ENCODE measurements at regions not wholly inside any gene's neighbourhood (a gene's known extent, or its start where the extent isn't known, plus 50 kb on each side); places are given as distances from the start of the nearest gene placed in this dataset.

DNA sequence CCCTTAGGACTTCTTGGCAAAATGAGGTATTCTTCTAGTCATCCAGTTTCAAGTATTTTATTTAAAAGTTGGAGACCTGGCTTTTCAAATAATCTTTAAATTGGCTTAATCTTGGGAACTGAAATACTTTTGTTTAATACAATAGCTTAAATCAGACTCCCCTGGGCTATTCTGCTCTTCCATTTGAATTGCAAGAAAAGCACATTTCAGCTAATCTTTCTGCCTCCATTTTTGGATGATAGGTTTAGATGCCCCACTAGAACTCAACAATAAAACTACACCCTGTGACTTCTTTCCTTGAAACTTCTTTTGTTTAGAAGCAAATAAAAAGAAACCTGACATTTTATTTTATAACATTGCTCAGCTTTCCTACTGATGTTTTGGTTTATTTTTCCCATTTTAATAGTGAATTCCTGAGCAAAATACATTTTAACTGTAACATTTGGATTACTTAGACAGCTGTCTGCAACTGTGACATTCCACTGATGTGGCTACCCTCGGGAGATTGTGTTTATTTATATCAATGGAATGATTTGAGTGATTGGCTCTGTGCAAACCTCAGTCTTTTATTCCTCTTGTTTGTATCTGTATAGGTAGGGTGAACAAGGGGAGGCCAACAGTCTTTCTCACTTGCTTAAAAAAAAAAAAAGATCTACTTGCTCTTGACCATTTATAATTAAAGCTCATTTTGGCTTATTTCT lies 1045.8 kb upstream of the CNTN5 start:
- in situ Hi-C loops (cut with MboI) = no loop called here
- intact Hi-C loops (cut with micrococcal nuclease) = no loop called here

DNA sequence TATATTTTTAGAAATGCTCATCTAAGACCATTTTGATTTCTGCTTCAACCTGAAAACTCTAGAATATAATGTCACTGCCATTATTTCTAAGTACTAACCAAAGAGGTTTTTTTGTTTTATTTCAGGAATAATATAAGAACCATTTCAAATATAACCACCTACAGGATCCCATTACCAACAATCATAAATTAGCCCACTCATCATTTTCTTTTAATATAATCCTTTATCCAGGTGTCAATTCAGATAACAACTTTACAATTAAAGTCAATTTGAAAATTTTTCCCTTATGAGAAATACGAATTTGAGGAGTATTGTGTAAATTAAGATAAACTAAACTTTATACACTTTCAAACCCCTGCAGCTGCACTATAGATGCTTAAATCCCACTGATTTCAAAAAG lies 1043.0 kb upstream of the CNTN5 start:
- no peaks in the 10 kb centered on the region for H4K20me1 ChIP-seq (replicated peaks; ENCODE audit: control insufficient read depth, insufficient read depth, low read length)
- H3K4me2 ChIP-seq (ENCODE audit: insufficient read depth, low read length) = no peak overlapping the region
- peak overlapping the region; percentile 15; the same call in 1 of the 2 replicates for H2AFZ ChIP-seq (ENCODE audit: low read depth, low read length)
- no peaks in the 10 kb centered on the region for H3K36me3 ChIP-seq (ENCODE audit: control insufficient read depth, insufficient read depth, low read length)
- DNase-seq (ENCODE audit: extremely low read depth in 1 of 4, low spot score in 3 of 4) (no peak), FAIRE-seq (no peak), ATAC-seq (no peak)
- no peak overlapping the region for H3K4me3 ChIP-seq
- peaks cover 3% of the 10 kb centered on the region; the same call in 1 of the 2 replicates for H3K9me3 ChIP-seq (replicated peaks; ENCODE audit: control insufficient read depth, insufficient read depth, low read depth, low read length)
- peaks cover 0 to 12% of the 10 kb centered on the region in 2 experiments; a peak in 3 of 5 replicates for H3K4me1 ChIP-seq (replicated peaks in 1 of 2; ENCODE audit: control insufficient read depth in 2 of 2, insufficient read depth in 2 of 2, low read length in 2 of 2)
- H3K79me2 ChIP-seq (ENCODE audit: control insufficient read depth, insufficient read depth, low read length) = no peaks in the 10 kb centered on the region
- H3K27me3 ChIP-seq (ENCODE audit: control insufficient read depth in 2 of 2, insufficient read depth in 2 of 2, low read length in 2 of 2) = no peaks in the 10 kb centered on the region
- CTCF ChIA-PET (ENCODE audit: low intra/inter-chr PET ratio) = no interaction called here
- no peak overlapping the region for H3K9ac ChIP-seq (ENCODE audit: insufficient read depth in 1 of 2, low read depth in 2 of 2, low read length in 2 of 2)
- H3K9me1 ChIP-seq (ENCODE audit: control insufficient read depth, insufficient read depth, low read length) = no peaks in the 10 kb centered on the region
- 39% methylated on average over 1 of the region's 1 CpG for WGBS (ENCODE audit: insufficient coverage, low coverage, missing lambda C conversion rate)
- POLR2A ChIA-PET = no interaction called here
- no TSS peak for BruUV-seq (replicated peaks)
- in situ Hi-C loops (cut with MboI) (no loop called here), intact Hi-C loops (cut with micrococcal nuclease) (no loop called here)
- H3K27ac ChIP-seq (ENCODE audit: extremely low read depth, low read depth, low read length) = no peak overlapping the region
- TF ChIP-seq SMARCB1 (IDR thresholded peaks at IDR 0.05; ENCODE audit: insufficient read length, low read depth) (no peak), ZNF75A (CRISPR knock-in tag; IDR thresholded peaks at IDR 0.05) (no peak), ZNF766 (CRISPR knock-in tag; conservative IDR thresholded peaks at IDR 0.05) (no peak), ZNF316 (IDR thresholded peaks at IDR 0.05) (peak; percentile 93), MAFK (IDR thresholded peaks at IDR 0.05; ENCODE audit: low read length) (peak; percentile 61; the same call in 1 of the 2 replicates), RBM39 (optimal IDR thresholded peaks at IDR 0.05; ENCODE audit: low read depth, low read length) (no peak), C11orf30 (IDR thresholded peaks at IDR 0.05; ENCODE audit: low read depth) (peak; percentile 80)
- TF ChIP-seq, protein P1, sequence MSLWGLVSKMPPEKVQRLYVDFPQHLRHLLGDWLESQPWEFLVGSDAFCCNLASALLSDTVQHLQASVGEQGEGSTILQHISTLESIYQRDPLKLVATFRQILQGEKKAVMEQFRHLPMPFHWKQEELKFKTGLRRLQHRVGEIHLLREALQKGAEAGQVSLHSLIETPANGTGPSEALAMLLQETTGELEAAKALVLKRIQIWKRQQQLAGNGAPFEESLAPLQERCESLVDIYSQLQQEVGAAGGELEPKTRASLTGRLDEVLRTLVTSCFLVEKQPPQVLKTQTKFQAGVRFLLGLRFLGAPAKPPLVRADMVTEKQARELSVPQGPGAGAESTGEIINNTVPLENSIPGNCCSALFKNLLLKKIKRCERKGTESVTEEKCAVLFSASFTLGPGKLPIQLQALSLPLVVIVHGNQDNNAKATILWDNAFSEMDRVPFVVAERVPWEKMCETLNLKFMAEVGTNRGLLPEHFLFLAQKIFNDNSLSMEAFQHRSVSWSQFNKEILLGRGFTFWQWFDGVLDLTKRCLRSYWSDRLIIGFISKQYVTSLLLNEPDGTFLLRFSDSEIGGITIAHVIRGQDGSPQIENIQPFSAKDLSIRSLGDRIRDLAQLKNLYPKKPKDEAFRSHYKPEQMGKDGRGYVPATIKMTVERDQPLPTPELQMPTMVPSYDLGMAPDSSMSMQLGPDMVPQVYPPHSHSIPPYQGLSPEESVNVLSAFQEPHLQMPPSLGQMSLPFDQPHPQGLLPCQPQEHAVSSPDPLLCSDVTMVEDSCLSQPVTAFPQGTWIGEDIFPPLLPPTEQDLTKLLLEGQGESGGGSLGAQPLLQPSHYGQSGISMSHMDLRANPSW (CRISPR knock-in tag; IDR thresholded peaks at IDR 0.05) = no peak
- TF ChIP-seq, protein P2, sequence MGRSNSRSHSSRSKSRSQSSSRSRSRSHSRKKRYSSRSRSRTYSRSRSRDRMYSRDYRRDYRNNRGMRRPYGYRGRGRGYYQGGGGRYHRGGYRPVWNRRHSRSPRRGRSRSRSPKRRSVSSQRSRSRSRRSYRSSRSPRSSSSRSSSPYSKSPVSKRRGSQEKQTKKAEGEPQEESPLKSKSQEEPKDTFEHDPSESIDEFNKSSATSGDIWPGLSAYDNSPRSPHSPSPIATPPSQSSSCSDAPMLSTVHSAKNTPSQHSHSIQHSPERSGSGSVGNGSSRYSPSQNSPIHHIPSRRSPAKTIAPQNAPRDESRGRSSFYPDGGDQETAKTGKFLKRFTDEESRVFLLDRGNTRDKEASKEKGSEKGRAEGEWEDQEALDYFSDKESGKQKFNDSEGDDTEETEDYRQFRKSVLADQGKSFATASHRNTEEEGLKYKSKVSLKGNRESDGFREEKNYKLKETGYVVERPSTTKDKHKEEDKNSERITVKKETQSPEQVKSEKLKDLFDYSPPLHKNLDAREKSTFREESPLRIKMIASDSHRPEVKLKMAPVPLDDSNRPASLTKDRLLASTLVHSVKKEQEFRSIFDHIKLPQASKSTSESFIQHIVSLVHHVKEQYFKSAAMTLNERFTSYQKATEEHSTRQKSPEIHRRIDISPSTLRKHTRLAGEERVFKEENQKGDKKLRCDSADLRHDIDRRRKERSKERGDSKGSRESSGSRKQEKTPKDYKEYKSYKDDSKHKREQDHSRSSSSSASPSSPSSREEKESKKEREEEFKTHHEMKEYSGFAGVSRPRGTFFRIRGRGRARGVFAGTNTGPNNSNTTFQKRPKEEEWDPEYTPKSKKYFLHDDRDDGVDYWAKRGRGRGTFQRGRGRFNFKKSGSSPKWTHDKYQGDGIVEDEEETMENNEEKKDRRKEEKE (IDR thresholded peaks at IDR 0.05; ENCODE audit: borderline replicate concordance in 1 of 2, control insufficient read depth in 1 of 2, low read depth in 2 of 2, low read length in 1 of 2) = no peak

More for the DNA sequence above, 1045.8 kb upstream of the CNTN5 start:
- TF ChIP-seq ZNF23 (CRISPR knock-in tag; IDR thresholded peaks at IDR 0.05) = no peak
- Histone ChIP-seq H3K36me3 (ENCODE audit: control insufficient read depth, insufficient read depth, low read length) (no peaks in the 10 kb centered on the region; the same call in 1 of the 3 replicates), H3K9ac (ENCODE audit: insufficient read depth in 1 of 2, low read depth in 2 of 2, low read length in 2 of 2) (peak overlapping the region in 1 of 2 experiments; percentile 61; a peak in 2 of 4 replicates), H3K4me3 (no peak overlapping the region), H3K27me3 (ENCODE audit: control insufficient read depth in 2 of 2, insufficient read depth in 2 of 2, low read length in 2 of 2) (no peaks in the 10 kb centered on the region), H4K20me1 (replicated peaks; ENCODE audit: control insufficient read depth, insufficient read depth, low read length) (no peaks in the 10 kb centered on the region), H3K4me1 (replicated peaks in 1 of 2; ENCODE audit: control insufficient read depth in 2 of 2, insufficient read depth in 2 of 2, low read length in 2 of 2) (peaks cover 0 to 14% of the 10 kb centered on the region in 2 experiments; a peak in 3 of 5 replicates), H3K9me1 (ENCODE audit: control insufficient read depth, insufficient read depth, low read length) (no peaks in the 10 kb centered on the region), H3K27ac (ENCODE audit: extremely low read depth, low read depth, low read length) (peak overlapping the region; percentile 82; the same call in 2 of the 3 replicates), H2AFZ (ENCODE audit: low read depth, low read length) (peak overlapping the region; percentile 89), H3K9me3 (replicated peaks; ENCODE audit: control insufficient read depth, insufficient read depth, low read depth, low read length) (peaks cover 12% of the 10 kb centered on the region), H3K4me2 (ENCODE audit: insufficient read depth, low read length) (no peak overlapping the region), H3K79me2 (ENCODE audit: control insufficient read depth, insufficient read depth, low read length) (no peaks in the 10 kb centered on the region)
- ChIA-PET POLR2A (interaction anchor here (1.1 kb wide), 2 partner anchors 11 to 184 kb away, joined by 3 to 4 read pairs; no protein-coding TSS in a partner anchor), CTCF (ENCODE audit: low intra/inter-chr PET ratio) (no interaction called here)
- no TSS peak for BruUV-seq (replicated peaks)
- WGBS (ENCODE audit: insufficient coverage, low coverage, missing lambda C conversion rate) = 53% methylated on average over 1 of the region's 1 CpG
- ATAC-seq (no peak), FAIRE-seq (no peak), DNase-seq (ENCODE audit: extremely low read depth in 1 of 4, low spot score in 3 of 4) (no peak)

Data from K562 (cell line).